K562 (cell line): ENCODE measurements at regions not wholly inside any gene's neighbourhood (a gene's known extent, or its start where the extent isn't known, plus 50 kb on each side); places are given as distances from the start of the nearest gene placed in this dataset.

Experiments used
- ATAC-seq: fragments of 200-7000 bp; cut with Tn5 transposase; 3 replicates; pipeline ENCODE4 v1.9.1; 2020; ENCODE audit warnings: moderate library complexity
- BruUV-seq: library from RNA; stranded (reverse); fragments of 400-500 nt; replicated peaks from 2 replicates; lab custom pipeline; 2021; lab: Mats Ljungman, UMichigan
- CTCF ChIA-PET: fragments of 300-600 bp; formaldehyde crosslinking; extraction: SDS; loops from one replicate; lab custom pipeline; 2021; ENCODE audit warnings: low intra/inter-chr PET ratio; lab: Yijun Ruan, JAX
- POLR2A ChIA-PET: fragments of 300-600, 350-650 bp; sonication (Branson Sonifier 250); formaldehyde crosslinking; extraction: SDS; loops from one replicate; lab custom pipeline; 2021; ENCODE audit warnings: antibody characterized with exemption, inconsistent platforms; lab: Yijun Ruan, JAX
- DNase-seq, 4 experiments: peaks; one replicate each; pipeline versions ENCODE4 v3.0.0 to v3.0.0-alpha.2; 2011 to 2018; ENCODE audit warnings: low spot score in 3 of 4, mixed read lengths in 3 of 4; ENCODE audit errors: extremely low read depth in 1 of 4
- FAIRE-seq: peaks from 2 replicates; lab custom pipeline; 2011; peaks lifted over from hg19 to GRCh38; lab: Jason Lieb, UNC
- H2AFZ ChIP-seq: 2 replicates; pipeline ENCODE4 v1.6.0; 2011; ENCODE audit warnings: low read depth, low read length, control low read depth, inconsistent platforms
- H3K27ac ChIP-seq: fragments of 200-600 bp; 3 replicates; pipeline ENCODE4 v1.8.0; 2011; ENCODE audit warnings: low read depth, mild to moderate bottlenecking, control low read depth, inconsistent platforms, low read length, moderate library complexity, mixed read lengths; ENCODE audit errors: extremely low read depth
- H3K27me3 ChIP-seq, 2 experiments: fragments of 300-600 bp in 1 of 2; 2 replicates in 1 of 2; 3 replicates in 1 of 2; pipeline versions ENCODE4 v1.6.0 to v1.8.0; 2011; ENCODE audit warnings: inconsistent platforms in 2 of 2, low read length in 2 of 2, mild to moderate bottlenecking in 1 of 2, mixed read lengths in 1 of 2, moderate library complexity in 1 of 2; ENCODE audit not compliant: control insufficient read depth in 2 of 2, insufficient read depth in 2 of 2
- H3K36me3 ChIP-seq: fragments of 300-600 bp; 3 replicates; pipeline ENCODE4 v1.8.0; 2011; ENCODE audit warnings: mild to moderate bottlenecking, low read length, inconsistent platforms; ENCODE audit not compliant: control insufficient read depth, insufficient read depth
- H3K4me1 ChIP-seq, 2 experiments: fragments of 200-600 bp in 1 of 2; replicated peaks in 1 of 2; 2 replicates in 1 of 2; 3 replicates in 1 of 2; pipeline versions ENCODE4 v1.5.1 to v1.8.0; 2011; ENCODE audit warnings: inconsistent platforms in 2 of 2, low read length in 2 of 2, mild to moderate bottlenecking in 1 of 2, mixed read lengths in 1 of 2, moderate library complexity in 1 of 2; ENCODE audit not compliant: control insufficient read depth in 2 of 2, insufficient read depth in 2 of 2
- H3K4me2 ChIP-seq: 2 replicates; pipeline ENCODE4 v1.6.1; 2011; ENCODE audit warnings: low read length, control low read depth, inconsistent platforms, mixed read lengths; ENCODE audit not compliant: insufficient read depth
- H3K4me3 ChIP-seq: fragments of 200-600 bp; sonication (generic), shearing (Covaris generic); 2 replicates; pipeline ENCODE4 v1.5.1; 2016; ENCODE audit warnings: control low read depth, inconsistent platforms
- H3K79me2 ChIP-seq: fragments of 200-600 bp; 3 replicates; pipeline ENCODE4 v1.8.0; 2011; ENCODE audit warnings: low read length, inconsistent platforms; ENCODE audit not compliant: control insufficient read depth, insufficient read depth
- H3K9ac ChIP-seq, 2 experiments: 2 replicates each; pipeline versions ENCODE4 v1.6.0 to v1.6.1; 2011; ENCODE audit warnings: low read depth in 2 of 2, low read length in 2 of 2, control low read depth in 1 of 2, inconsistent platforms in 1 of 2, mild to moderate bottlenecking in 1 of 2, mixed read lengths in 1 of 2; ENCODE audit not compliant: insufficient read depth in 1 of 2
- H3K9me1 ChIP-seq: one replicate; pipeline ENCODE4 v1.6.0; 2011; ENCODE audit warnings: inconsistent platforms, mild to moderate bottlenecking, low read length, moderate library complexity; ENCODE audit not compliant: control insufficient read depth, insufficient read depth
- H3K9me3 ChIP-seq: replicated peaks from 2 replicates; pipeline ENCODE4 v1.5.1; 2011; ENCODE audit warnings: low read depth, low read length, inconsistent platforms; ENCODE audit not compliant: control insufficient read depth, insufficient read depth
- H4K20me1 ChIP-seq: replicated peaks from 2 replicates; pipeline ENCODE4 v1.6.1; 2011; ENCODE audit warnings: low read length, inconsistent platforms, mixed read lengths; ENCODE audit not compliant: control insufficient read depth, insufficient read depth
- CCAR2 ChIP-seq: fragments of 200-400 bp; formaldehyde crosslinking; IDR thresholded peaks from 2 replicates; pipeline ENCODE4 v1.6.1; 2017; ENCODE audit warnings: mild to moderate bottlenecking, low read depth, low read length
- EHMT2 ChIP-seq: fragments of 450-650 bp; IDR thresholded peaks from 2 replicates; pipeline ENCODE4 v1.6.1; 2018; ENCODE audit warnings: antibody characterized with exemption
- ESRRB ChIP-seq: fragments of 250-450 bp; sonication (Bioruptor Pico); IDR thresholded peaks from 2 replicates; pipeline ENCODE4 v1.5.0; 2020; ENCODE audit warnings: mild to moderate bottlenecking, moderate library complexity, borderline replicate concordance
- KAT8 ChIP-seq: fragments of 450-650 bp; IDR thresholded peaks from 2 replicates; pipeline ENCODE4 v1.6.1; 2016; ENCODE audit warnings: low read depth, mild to moderate bottlenecking
- MAFG ChIP-seq: fragments of 450-650 bp; conservative IDR thresholded peaks from 2 replicates; pipeline ENCODE4 v1.6.1; 2016; ENCODE audit warnings: missing genetic modification characterization, missing compliant biosample characterization
- MAFK ChIP-seq: IDR thresholded peaks from 2 replicates; pipeline ENCODE4 v1.6.1; 2011; ENCODE audit warnings: low read length, improper control_type of control experiment
- PBX2 ChIP-seq, 2 experiments: IDR thresholded peaks in 1 of 2; conservative IDR thresholded peaks in 1 of 2; 2 replicates each; pipeline ENCODE4 v1.6.1; 2016; ENCODE audit warnings: low read depth in 2 of 2, mild to moderate bottlenecking in 1 of 2, missing compliant biosample characterization in 1 of 2, missing genetic modification characterization in 1 of 2, moderate library complexity in 1 of 2
- RHOXF2B ChIP-seq: fragments of 250-450 bp; sonication (Bioruptor Pico); conservative IDR thresholded peaks from 2 replicates; pipeline ENCODE4 v1.5.1; 2021
- SMARCC2 ChIP-seq: fragments of 450-650 bp; IDR thresholded peaks from 2 replicates; pipeline ENCODE4 v1.6.1; 2017; ENCODE audit warnings: antibody characterized with exemption, moderate library complexity, mild to moderate bottlenecking, low read depth
- SPI1 ChIP-seq: IDR thresholded peaks from 2 replicates; pipeline ENCODE4 v1.6.1; 2011; ENCODE audit warnings: low read depth, low read length, control low read depth, borderline replicate concordance
- TBL1XR1 ChIP-seq, 2 experiments: IDR thresholded peaks; 2 replicates each; pipeline ENCODE4 v1.6.1; 2012; ENCODE audit warnings: improper control_type of control experiment in 2 of 2, low read length in 2 of 2, mild to moderate bottlenecking in 1 of 2
- ZNF140 ChIP-seq: fragments of 250-450 bp; sonication (Bioruptor Pico); IDR thresholded peaks from 2 replicates; pipeline ENCODE4 v1.8.0; 2021; ENCODE audit warnings: moderate library complexity, mild to moderate bottlenecking, inconsistent platforms
- ZNF224 ChIP-seq: sonication (generic); formaldehyde crosslinking; IDR thresholded peaks from 2 replicates; pipeline ENCODE4 v1.8.0; 2022; ENCODE audit warnings: mild to moderate bottlenecking, missing genetic modification reagents
- ZNF23 ChIP-seq: fragments of 250-450 bp; sonication (Bioruptor Pico); IDR thresholded peaks from 2 replicates; pipeline ENCODE4 v1.4.0; 2020; ENCODE audit warnings: mild to moderate bottlenecking
- WGBS: fragments of 100-300 bp; shearing (Covaris generic); methylation state at CpG from one replicate; pipeline ENCODE4 v1.1.6; 2016; ENCODE audit warnings: low coverage, mixed read lengths; ENCODE audit not compliant: insufficient coverage; ENCODE audit errors: missing lambda C conversion rate; 5-methylcytosine and 5-hydroxymethylcytosine counted together
- in situ Hi-C: fragments of 300-500 bp; cut with MboI; formaldehyde crosslinking; loops from 4 replicates; pipeline ENCODE4 v1.15.0; 2018; ENCODE audit warnings: inconsistent platforms, mixed read lengths
- intact Hi-C: fragments of 100-400 bp; cut with micrococcal nuclease; formaldehyde crosslinking; loops from 2 replicates; pipeline ENCODE4 v1.14.2; 2022
- TF ChIP-seq, protein P1 (sequence below): fragments of 200-400 bp; formaldehyde crosslinking; IDR thresholded peaks from 2 replicates; pipeline ENCODE4 v1.6.1; 2017; ENCODE audit warnings: mild to moderate bottlenecking, low read depth, low read length, moderate library complexity
- TF ChIP-seq, protein P2 (sequence below): fragments of 250-450 bp; sonication (Bioruptor Pico); IDR thresholded peaks from 2 replicates; pipeline ENCODE4 v1.4.0; 2020; ENCODE audit warnings: mild to moderate bottlenecking

DNA sequence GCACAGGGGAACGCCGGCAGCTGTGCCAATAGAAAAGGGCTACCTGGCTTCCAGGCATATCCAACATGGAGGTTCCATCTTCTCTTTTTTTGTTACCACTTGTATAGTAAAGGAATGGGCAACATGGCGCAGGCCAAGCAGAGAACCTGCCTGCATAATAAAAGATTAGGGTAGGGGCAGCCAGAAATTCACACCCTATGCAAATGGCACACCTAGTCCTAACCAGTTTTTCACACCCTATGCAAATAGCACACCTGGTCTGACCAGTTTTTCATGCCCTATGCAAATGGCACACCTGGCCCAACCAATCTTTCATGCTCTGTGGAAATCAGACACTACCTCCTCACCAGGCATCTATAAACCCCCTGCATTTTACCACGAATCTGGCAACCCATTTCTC lies 369.5 kb downstream of the IPMK start:
- Histone ChIP-seq H3K4me1 (no peaks in the 10 kb centered on the region), H3K9me3 (no peaks in the 10 kb centered on the region; the same call in 1 of the 2 replicates), H4K20me1 (no peaks in the 10 kb centered on the region), H3K79me2 (no peaks in the 10 kb centered on the region), H3K4me2 (no peak overlapping the region), H3K4me3 (no peak overlapping the region), H3K27ac (no peak overlapping the region), H3K9ac (no peak overlapping the region), H2AFZ (no peak overlapping the region), H3K9me1 (no peaks in the 10 kb centered on the region), H3K27me3 (no peaks in the 10 kb centered on the region), H3K36me3 (no peaks in the 10 kb centered on the region)
- CTCF ChIA-PET, result no interaction called here
- BruUV-seq, result no TSS peak
- intact Hi-C loops (no loop called here), in situ Hi-C loops (no loop called here)
- no peak for DNase-seq
- 1% methylated on average over 4 of the region's 4 CpGs for WGBS
- TF ChIP-seq RHOXF2B (CRISPR knock-in tag) (no peak), ZNF224 (CRISPR knock-in tag) (no peak), ZNF23 (CRISPR knock-in tag) (no peak), CCAR2 (no peak), TBL1XR1 (IDR thresholded peaks at IDR 0.05; ENCODE audit: low read length in 2 of 2) (no peak), KAT8 (no peak), EHMT2 (no peak), SMARCC2 (no peak), ESRRB (CRISPR knock-in tag) (no peak), ZNF140 (no peak), MAFG (tag) (no peak), SPI1 (no peak), MAFK (no peak), PBX2 (CRISPR knock-in tag; IDR thresholded peaks at IDR 0.05; ENCODE audit: low read depth) (no peak), PBX2 (tag; conservative IDR thresholded peaks at IDR 0.05; ENCODE audit: low read depth) (no peak)
- TF ChIP-seq, protein P1, sequence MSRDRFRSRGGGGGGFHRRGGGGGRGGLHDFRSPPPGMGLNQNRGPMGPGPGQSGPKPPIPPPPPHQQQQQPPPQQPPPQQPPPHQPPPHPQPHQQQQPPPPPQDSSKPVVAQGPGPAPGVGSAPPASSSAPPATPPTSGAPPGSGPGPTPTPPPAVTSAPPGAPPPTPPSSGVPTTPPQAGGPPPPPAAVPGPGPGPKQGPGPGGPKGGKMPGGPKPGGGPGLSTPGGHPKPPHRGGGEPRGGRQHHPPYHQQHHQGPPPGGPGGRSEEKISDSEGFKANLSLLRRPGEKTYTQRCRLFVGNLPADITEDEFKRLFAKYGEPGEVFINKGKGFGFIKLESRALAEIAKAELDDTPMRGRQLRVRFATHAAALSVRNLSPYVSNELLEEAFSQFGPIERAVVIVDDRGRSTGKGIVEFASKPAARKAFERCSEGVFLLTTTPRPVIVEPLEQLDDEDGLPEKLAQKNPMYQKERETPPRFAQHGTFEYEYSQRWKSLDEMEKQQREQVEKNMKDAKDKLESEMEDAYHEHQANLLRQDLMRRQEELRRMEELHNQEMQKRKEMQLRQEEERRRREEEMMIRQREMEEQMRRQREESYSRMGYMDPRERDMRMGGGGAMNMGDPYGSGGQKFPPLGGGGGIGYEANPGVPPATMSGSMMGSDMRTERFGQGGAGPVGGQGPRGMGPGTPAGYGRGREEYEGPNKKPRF, result no peak
- TF ChIP-seq, protein P2, sequence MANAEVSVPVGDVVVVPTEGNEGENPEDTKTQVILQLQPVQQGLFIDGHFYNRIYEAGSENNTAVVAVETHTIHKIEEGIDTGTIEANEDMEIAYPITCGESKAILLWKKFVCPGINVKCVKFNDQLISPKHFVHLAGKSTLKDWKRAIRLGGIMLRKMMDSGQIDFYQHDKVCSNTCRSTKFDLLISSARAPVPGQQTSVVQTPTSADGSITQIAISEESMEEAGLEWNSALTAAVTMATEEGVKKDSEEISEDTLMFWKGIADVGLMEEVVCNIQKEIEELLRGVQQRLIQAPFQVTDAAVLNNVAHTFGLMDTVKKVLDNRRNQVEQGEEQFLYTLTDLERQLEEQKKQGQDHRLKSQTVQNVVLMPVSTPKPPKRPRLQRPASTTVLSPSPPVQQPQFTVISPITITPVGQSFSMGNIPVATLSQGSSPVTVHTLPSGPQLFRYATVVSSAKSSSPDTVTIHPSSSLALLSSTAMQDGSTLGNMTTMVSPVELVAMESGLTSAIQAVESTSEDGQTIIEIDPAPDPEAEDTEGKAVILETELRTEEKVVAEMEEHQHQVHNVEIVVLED (CRISPR knock-in tag), result no peak
- no peak for FAIRE-seq
- no peak for ATAC-seq
- POLR2A ChIA-PET, result no interaction called here
